Stomach smooth muscle (tissue), 2 donors: ENCODE measurements at regions not wholly inside any gene's neighbourhood (a gene's known extent, or its start where the extent isn't known, plus 50 kb on each side); places are given as distances from the start of the nearest gene placed in this dataset.

ENCODE experiments used
- H3K27ac ChIP-seq: one replicate; pipeline ENCODE4 v1.7.0; 2013; ENCODE audit warnings: mild to moderate bottlenecking, low read length, inconsistent platforms
- H3K27me3 ChIP-seq, 2 donors: one replicate each; pipeline ENCODE4 v1.7.0; 2013; ENCODE audit warnings: low read length in 2 of 2; ENCODE audit not compliant: insufficient read depth in 2 of 2, control insufficient read depth in 1 of 2
- H3K36me3 ChIP-seq, 2 donors: one replicate each; pipeline ENCODE4 v1.7.0; 2013; ENCODE audit warnings: low read length in 2 of 2; ENCODE audit not compliant: control insufficient read depth in 2 of 2, insufficient read depth in 2 of 2
- H3K4me1 ChIP-seq: one replicate; pipeline ENCODE4 v1.7.0; 2013; ENCODE audit warnings: low read length; ENCODE audit not compliant: control insufficient read depth, insufficient read depth
- H3K4me3 ChIP-seq, 2 donors: one replicate each; pipeline ENCODE4 v1.7.0; 2013; ENCODE audit warnings: low read length in 2 of 2
- H3K9ac ChIP-seq, 2 donors: one replicate each; pipeline ENCODE4 v1.7.0; 2013; ENCODE audit warnings: low read length in 2 of 2, mild to moderate bottlenecking in 1 of 2
- H3K9me3 ChIP-seq, 2 donors: one replicate each; pipeline ENCODE4 v1.7.0; 2013; ENCODE audit warnings: low read length in 2 of 2; ENCODE audit not compliant: control insufficient read depth in 2 of 2
- donor health status: healthy.
- donor health status: Pancreatic carcinoma.

- H3K27me3 ChIP-seq, result no peaks in the 10 kb centered on the region
Measured at GRCh38 chr7:80313716-80314115, 179.1 kb downstream of the GNAI1 start.

GRCh38 chr7:80313067-80313626 is 178.5 kb downstream of the GNAI1 start:
- no peak overlapping the region for H3K9ac ChIP-seq
- no peak overlapping the region for H3K27ac ChIP-seq
- no peaks in the 10 kb centered on the region for H3K4me1 ChIP-seq
- no peaks in the 10 kb centered on the region for H3K27me3 ChIP-seq
- H3K36me3 ChIP-seq, result no peaks in the 10 kb centered on the region
- no peak overlapping the region for H3K4me3 ChIP-seq
- H3K9me3 ChIP-seq, result no peaks in the 10 kb centered on the region

More at GRCh38 chr7:80313716-80314115, 179.1 kb downstream of the GNAI1 start:
- no peaks in the 10 kb centered on the region for H3K9me3 ChIP-seq
- H3K4me3 ChIP-seq, result no peak overlapping the region
- no peak overlapping the region for H3K9ac ChIP-seq
- no peaks in the 10 kb centered on the region for H3K36me3 ChIP-seq
- no peak overlapping the region for H3K27ac ChIP-seq
- H3K4me1 ChIP-seq, result no peaks in the 10 kb centered on the region

GRCh38 chr7:80312139-80312661 is 177.6 kb downstream of the GNAI1 start:
- Histone ChIP-seq H3K4me1 (no peaks in the 10 kb centered on the region), H3K36me3 (no peaks in the 10 kb centered on the region), H3K9ac (no peak overlapping the region), H3K27ac (peak overlapping the region; percentile 6), H3K27me3 (no peaks in the 10 kb centered on the region), H3K4me3 (peak overlapping the region; percentile 9 to 40), H3K9me3 (no peaks in the 10 kb centered on the region)

GRCh38 chr7:80311313-80311712 is 176.7 kb downstream of the GNAI1 start:
- no peak overlapping the region for H3K27ac ChIP-seq

GRCh38 chr7:80309971-80310549 is 175.4 kb downstream of the GNAI1 start:
- Histone ChIP-seq H3K4me1 (no peaks in the 10 kb centered on the region), H3K9ac (no peak overlapping the region), H3K27me3 (no peaks in the 10 kb centered on the region), H3K36me3 (no peaks in the 10 kb centered on the region), H3K9me3 (no peaks in the 10 kb centered on the region), H3K4me3 (no peak overlapping the region), H3K27ac (no peak overlapping the region)

More at GRCh38 chr7:80311313-80311712, 176.7 kb downstream of the GNAI1 start:
- Histone ChIP-seq H3K27me3 (no peaks in the 10 kb centered on the region), H3K9me3 (no peaks in the 10 kb centered on the region), H3K4me3 (no peak overlapping the region), H3K9ac (no peak overlapping the region), H3K4me1 (no peaks in the 10 kb centered on the region), H3K36me3 (no peaks in the 10 kb centered on the region)

GRCh38 chr7:80309377-80309776 is 174.7 kb downstream of the GNAI1 start:
- Histone ChIP-seq H3K27me3 (no peaks in the 10 kb centered on the region), H3K4me1 (no peaks in the 10 kb centered on the region), H3K9me3 (no peaks in the 10 kb centered on the region), H3K9ac (no peak overlapping the region), H3K36me3 (no peaks in the 10 kb centered on the region), H3K27ac (no peak overlapping the region), H3K4me3 (no peak overlapping the region)

- H3K27ac ChIP-seq, result no peak overlapping the region
Measured at GRCh38 chr7:80307227-80307856, 172.7 kb downstream of the GNAI1 start.

GRCh38 chr7:80303315-80303714 is 168.7 kb downstream of the GNAI1 start:
- Histone ChIP-seq H3K9ac (no peak overlapping the region), H3K36me3 (no peaks in the 10 kb centered on the region), H3K27me3 (no peaks in the 10 kb centered on the region), H3K4me3 (no peak overlapping the region), H3K9me3 (no peaks in the 10 kb centered on the region), H3K4me1 (no peaks in the 10 kb centered on the region), H3K27ac (no peak overlapping the region)

More at GRCh38 chr7:80307227-80307856, 172.7 kb downstream of the GNAI1 start:
- no peaks in the 10 kb centered on the region for H3K4me1 ChIP-seq
- no peak overlapping the region for H3K4me3 ChIP-seq
- H3K9ac ChIP-seq, result no peak overlapping the region
- H3K9me3 ChIP-seq, result no peaks in the 10 kb centered on the region
- H3K36me3 ChIP-seq, result no peaks in the 10 kb centered on the region
- H3K27me3 ChIP-seq, result no peaks in the 10 kb centered on the region

- Histone ChIP-seq H3K9me3 (no peaks in the 10 kb centered on the region), H3K27me3 (no peaks in the 10 kb centered on the region), H3K4me3 (no peak overlapping the region), H3K9ac (no peak overlapping the region), H3K27ac (no peak overlapping the region), H3K4me1 (no peaks in the 10 kb centered on the region), H3K36me3 (no peaks in the 10 kb centered on the region)
Measured at GRCh38 chr7:80302636-80303035, 168.0 kb downstream of the GNAI1 start.

GRCh38 chr7:80302078-80302477 is 167.4 kb downstream of the GNAI1 start:
- H3K4me3 ChIP-seq, result no peak overlapping the region
- no peaks in the 10 kb centered on the region for H3K36me3 ChIP-seq
- no peaks in the 10 kb centered on the region for H3K27me3 ChIP-seq
- no peak overlapping the region for H3K27ac ChIP-seq
- no peaks in the 10 kb centered on the region for H3K4me1 ChIP-seq
- no peaks in the 10 kb centered on the region for H3K9me3 ChIP-seq
- no peak overlapping the region for H3K9ac ChIP-seq

GRCh38 chr7:80298201-80298600 is 163.6 kb downstream of the GNAI1 start:
- no peaks in the 10 kb centered on the region for H3K27me3 ChIP-seq
- H3K27ac ChIP-seq, result no peak overlapping the region

More at GRCh38 chr7:80298201-80298600, 163.6 kb downstream of the GNAI1 start:
- H3K4me3 ChIP-seq, result no peak overlapping the region
- no peaks in the 10 kb centered on the region for H3K36me3 ChIP-seq
- H3K4me1 ChIP-seq, result no peaks in the 10 kb centered on the region
- no peak overlapping the region for H3K9ac ChIP-seq
- peaks cover 0 to 4% of the 10 kb centered on the region in 2 donors for H3K9me3 ChIP-seq
